Nephron (organoid): ENCODE measurements at regions not wholly inside any gene's neighbourhood (a gene's known extent, or its start where the extent isn't known, plus 50 kb on each side); places are given as distances from the start of the nearest gene placed in this dataset.

ENCODE experiments used
- H3K27ac Mint-ChIP-seq, 3 experiments: 2 replicates each; pipeline ENCODE4 v1.8.0; 2020; ENCODE audit warnings: mixed read lengths in 3 of 3, mild to moderate bottlenecking in 2 of 3, moderate library complexity in 1 of 3
- H3K27me3 Mint-ChIP-seq: 2 replicates; pipeline ENCODE4 v1.8.0; 2021; ENCODE audit warnings: low read depth, mild to moderate bottlenecking, moderate library complexity, mixed read lengths
- H3K36me3 Mint-ChIP-seq: 2 replicates; pipeline ENCODE4 v1.8.0; 2020; ENCODE audit warnings: low read depth, mixed read lengths
- H3K4me1 Mint-ChIP-seq: 2 replicates; pipeline ENCODE4 v1.8.0; 2020; ENCODE audit warnings: mixed read lengths
- H3K4me3 Mint-ChIP-seq, 3 experiments: 2 replicates each; pipeline ENCODE4 v1.8.0; 2020; ENCODE audit warnings: mild to moderate bottlenecking in 3 of 3, mixed read lengths in 3 of 3, moderate library complexity in 2 of 3
- H3K9me3 Mint-ChIP-seq: 2 replicates; pipeline ENCODE4 v1.8.0; 2020; ENCODE audit warnings: mixed read lengths
- CTCF ChIP-seq, 3 experiments: fragments of 200-600 bp; sonication (generic); IDR thresholded peaks; one replicate each; pipeline ENCODE4 v1.5.0; 2021; ENCODE audit warnings: antibody characterized with exemption in 3 of 3; ENCODE audit not compliant: unreplicated experiment in 3 of 3

- Mint-ChIP-seq H3K4me1 (peaks cover 27% of the 10 kb centered on the region), H3K27me3 (peaks cover 52% of the 10 kb centered on the region), H3K27ac (no peak overlapping the region), H3K36me3 (no peaks in the 10 kb centered on the region), H3K9me3 (no peaks in the 10 kb centered on the region), H3K4me3 (no peak overlapping the region)
- TF ChIP-seq CTCF (IDR thresholded peaks at IDR 0.05; ENCODE audit: unreplicated experiment in 3 of 3): no peak
Measured at GRCh38 chr1:38293567-38293966, 247.0 kb upstream of the POU3F1 start.

GRCh38 chr1:38292969-38293368 is 246.4 kb upstream of the POU3F1 start:
- Mint-ChIP-seq H3K36me3 (no peaks in the 10 kb centered on the region), H3K4me1 (peaks cover 25% of the 10 kb centered on the region), H3K4me3 (peak overlapping the region in 2 of 3 experiments; percentile 50 to 60), H3K27ac (peak overlapping the region in 1 of 3 experiments; percentile 37), H3K27me3 (peaks cover 46% of the 10 kb centered on the region), H3K9me3 (no peaks in the 10 kb centered on the region)
- TF ChIP-seq CTCF (IDR thresholded peaks at IDR 0.05; ENCODE audit: unreplicated experiment in 3 of 3): no peak

- Mint-ChIP-seq H3K4me3 (peak overlapping the region in 2 of 3 experiments; percentile 4 to 8), H3K4me1 (peaks cover 21% of the 10 kb centered on the region), H3K9me3 (no peaks in the 10 kb centered on the region), H3K36me3 (no peaks in the 10 kb centered on the region), H3K27ac (peak overlapping the region in 2 of 3 experiments; percentile 14 to 60), H3K27me3 (peaks cover 49% of the 10 kb centered on the region)
- TF ChIP-seq CTCF (IDR thresholded peaks at IDR 0.05; ENCODE audit: unreplicated experiment in 3 of 3): no peak
Measured at GRCh38 chr1:38291906-38292521, 245.4 kb upstream of the POU3F1 start.

- Mint-ChIP-seq H3K27ac (peak overlapping the region in 2 of 3 experiments; percentile 14 to 60), H3K4me1 (peaks cover 21% of the 10 kb centered on the region), H3K27me3 (peaks cover 49% of the 10 kb centered on the region), H3K4me3 (peak overlapping the region in 2 of 3 experiments; percentile 4 to 8), H3K36me3 (no peaks in the 10 kb centered on the region), H3K9me3 (no peaks in the 10 kb centered on the region)
- no peak for TF ChIP-seq CTCF (IDR thresholded peaks at IDR 0.05; ENCODE audit: unreplicated experiment in 3 of 3)
Measured at GRCh38 chr1:38291336-38291735, 244.7 kb upstream of the POU3F1 start.

GRCh38 chr1:38289034-38289433 is 242.4 kb upstream of the POU3F1 start:
- Mint-ChIP-seq H3K27me3 (peaks cover 42% of the 10 kb centered on the region), H3K9me3 (no peaks in the 10 kb centered on the region), H3K27ac (no peak overlapping the region), H3K4me1 (peaks cover 21% of the 10 kb centered on the region), H3K4me3 (no peak overlapping the region), H3K36me3 (no peaks in the 10 kb centered on the region)
- TF ChIP-seq CTCF (IDR thresholded peaks at IDR 0.05; ENCODE audit: unreplicated experiment in 3 of 3): no peak

- H3K4me3 Mint-ChIP-seq: no peak overlapping the region
- peaks cover 40% of the 10 kb centered on the region for H3K27me3 Mint-ChIP-seq
- no peak for TF ChIP-seq CTCF (IDR thresholded peaks at IDR 0.05; ENCODE audit: unreplicated experiment in 3 of 3)
- H3K36me3 Mint-ChIP-seq: no peaks in the 10 kb centered on the region
- H3K27ac Mint-ChIP-seq: no peak overlapping the region
- no peaks in the 10 kb centered on the region for H3K9me3 Mint-ChIP-seq
- peaks cover 16% of the 10 kb centered on the region for H3K4me1 Mint-ChIP-seq
Measured at GRCh38 chr1:38287547-38287946, 241.0 kb upstream of the POU3F1 start.
